MCF 10A (cell line): ENCODE measurements at regions not wholly inside any gene's neighbourhood (a gene's known extent, or its start where the extent isn't known, plus 50 kb on each side); places are given as distances from the start of the nearest gene placed in this dataset.

ENCODE experiments used
- BruUV-seq: library from RNA; stranded (reverse); fragments of 400-500 nt; replicated peaks from 2 replicates; lab custom pipeline; 2021; lab: Mats Ljungman, UMichigan
- CTCF ChIA-PET: fragments of 300-600 bp; sonication (Branson Sonifier 250); formaldehyde crosslinking; extraction: SDS; loops from one replicate; lab custom pipeline; 2021; ENCODE audit warnings: antibody characterized with exemption, inconsistent platforms; lab: Yijun Ruan, JAX
- POLR2A ChIA-PET: fragments of 300-600, 350-650 bp; sonication (Branson Sonifier 250); formaldehyde crosslinking; extraction: SDS; loops from one replicate; lab custom pipeline; 2020; ENCODE audit warnings: antibody characterized with exemption, inconsistent platforms; lab: Yijun Ruan, JAX
- DNase-seq: peaks from one replicate; pipeline ENCODE4 v3.0.0-alpha.2; 2018; ENCODE audit not compliant: unreplicated experiment
- H3K27ac Mint-ChIP-seq: one replicate; pipeline ENCODE4 v1.8.0; 2022; ENCODE audit warnings: mild to moderate bottlenecking, low read depth, mixed read lengths; ENCODE audit not compliant: unreplicated experiment
- H3K27me3 Mint-ChIP-seq: one replicate; pipeline ENCODE4 v1.8.0; 2022; ENCODE audit warnings: mixed read lengths; ENCODE audit not compliant: insufficient read depth, unreplicated experiment
- H3K36me3 Mint-ChIP-seq: one replicate; pipeline ENCODE4 v1.8.0; 2022; ENCODE audit warnings: mild to moderate bottlenecking, moderate library complexity, mixed read lengths; ENCODE audit not compliant: insufficient read depth, unreplicated experiment
- H3K4me1 Mint-ChIP-seq: one replicate; pipeline ENCODE4 v1.8.0; 2022; ENCODE audit warnings: mixed read lengths; ENCODE audit not compliant: insufficient read depth, unreplicated experiment
- H3K4me3 Mint-ChIP-seq: one replicate; pipeline ENCODE4 v1.8.0; 2022; ENCODE audit warnings: mild to moderate bottlenecking, moderate library complexity, mixed read lengths; ENCODE audit not compliant: unreplicated experiment
- H3K9me3 Mint-ChIP-seq: one replicate; pipeline ENCODE4 v1.8.0; 2022; ENCODE audit warnings: mixed read lengths; ENCODE audit not compliant: unreplicated experiment
- CTCF ChIP-seq: fragments of 200-600 bp; IDR thresholded peaks from one replicate; pipeline ENCODE4 v1.8.0; 2022; ENCODE audit warnings: antibody characterized with exemption, mild to moderate bottlenecking; ENCODE audit not compliant: unreplicated experiment
- intact Hi-C: fragments of 100-400 bp; cut with micrococcal nuclease; formaldehyde crosslinking; loops from 2 replicates; pipeline ENCODE4 v1.14.1; 2022

GRCh38 chr11:23272095-23272494, 411.8 kb upstream of the CCDC179 start:
- Mint-ChIP-seq H3K27me3 (no peaks in the 10 kb centered on the region), H3K4me1 (no peaks in the 10 kb centered on the region), H3K4me3 (no peak overlapping the region), H3K9me3 (peaks cover 7% of the 10 kb centered on the region), H3K27ac (no peak overlapping the region), H3K36me3 (no peaks in the 10 kb centered on the region)
- CTCF ChIA-PET = no interaction called here
- no TSS peak for BruUV-seq
- TF ChIP-seq CTCF = no peak
- DNase-seq = no peak
- POLR2A ChIA-PET = no interaction called here
- intact Hi-C loops = no loop called here

DNA sequence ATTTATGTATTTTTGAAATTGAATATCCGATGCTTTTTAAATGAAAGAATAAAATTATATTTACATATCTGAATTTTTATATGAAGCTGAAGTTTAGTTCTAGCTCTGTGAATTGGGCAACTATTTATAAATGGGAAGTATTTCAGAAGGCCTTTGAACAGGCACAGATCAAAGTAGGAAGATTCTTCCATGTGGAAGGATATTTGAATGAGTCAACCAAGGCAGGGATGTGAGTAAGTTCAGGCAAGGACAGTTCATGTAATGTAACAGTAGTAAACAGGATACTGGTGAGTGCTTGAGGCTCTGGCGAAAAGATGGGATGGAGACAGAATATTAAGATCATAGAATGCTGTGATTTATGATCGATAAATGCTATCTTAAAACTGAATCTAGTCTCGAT, 417.8 kb upstream of the CCDC179 start:
- no peak for TF ChIP-seq CTCF
- no TSS peak for BruUV-seq
- DNase-seq = no peak
- ChIA-PET CTCF (interaction anchor here (0.6 kb wide), 1 partner anchor 721 kb away, joined by 3 read pairs; no protein-coding TSS in a partner anchor), POLR2A (no interaction called here)
- Mint-ChIP-seq H3K9me3 (no peaks in the 10 kb centered on the region), H3K27me3 (no peaks in the 10 kb centered on the region), H3K4me3 (no peak overlapping the region), H3K27ac (no peak overlapping the region), H3K4me1 (no peaks in the 10 kb centered on the region), H3K36me3 (no peaks in the 10 kb centered on the region)
- intact Hi-C loops = no loop called here

DNA sequence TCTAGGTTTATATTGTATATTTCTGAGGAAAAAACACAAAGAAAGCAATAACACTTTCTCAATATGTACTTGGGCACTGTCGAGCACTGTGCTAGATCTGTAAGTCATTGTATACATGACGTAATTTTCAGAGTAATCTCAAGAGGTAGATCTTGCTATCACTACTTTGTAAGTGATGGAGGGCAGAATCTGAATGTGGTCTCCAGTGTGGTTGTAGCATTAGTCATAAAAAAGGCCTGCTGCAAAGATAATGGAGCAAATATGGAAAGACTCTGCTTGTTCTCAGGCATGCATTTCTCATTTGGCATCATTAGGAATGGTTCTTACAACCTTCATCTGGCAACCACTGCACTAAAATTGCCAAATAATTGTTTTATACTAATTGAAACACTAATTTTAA, 419.8 kb upstream of the CCDC179 start:
- Mint-ChIP-seq H3K4me3 (no peak overlapping the region), H3K27me3 (no peaks in the 10 kb centered on the region), H3K9me3 (no peaks in the 10 kb centered on the region), H3K4me1 (no peaks in the 10 kb centered on the region), H3K36me3 (no peaks in the 10 kb centered on the region), H3K27ac (no peak overlapping the region)
- CTCF ChIA-PET = no interaction called here
- DNase-seq = no peak
- intact Hi-C loops = no loop called here
- TF ChIP-seq CTCF = no peak
- BruUV-seq = no TSS peak
- POLR2A ChIA-PET = no interaction called here

DNA sequence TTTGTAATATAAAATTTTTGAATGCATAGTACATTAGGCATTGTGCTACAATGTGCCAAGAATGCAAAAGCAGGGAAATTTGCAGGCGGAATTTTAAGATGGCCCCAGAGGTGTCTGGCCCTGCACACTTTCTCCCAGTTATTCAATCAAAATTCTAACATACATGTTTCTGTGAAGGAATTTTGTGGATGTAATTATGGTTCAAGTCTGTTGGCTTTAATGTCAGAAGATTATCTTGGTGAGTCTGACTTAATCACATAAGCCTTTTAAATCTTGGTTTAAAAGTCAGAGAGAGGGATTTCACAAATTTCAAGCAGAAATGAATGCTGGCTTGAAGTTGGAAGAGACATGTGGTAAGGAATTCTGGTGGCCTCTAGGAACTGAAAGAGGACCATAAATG, 423.4 kb upstream of the CCDC179 start:
- no peaks in the 10 kb centered on the region for H3K27me3 Mint-ChIP-seq
- ChIA-PET CTCF (no interaction called here), POLR2A (no interaction called here)
- H3K36me3 Mint-ChIP-seq = no peaks in the 10 kb centered on the region
- H3K27ac Mint-ChIP-seq = no peak overlapping the region
- no peak for DNase-seq
- no TSS peak for BruUV-seq
- H3K9me3 Mint-ChIP-seq = no peaks in the 10 kb centered on the region
- H3K4me3 Mint-ChIP-seq = no peak overlapping the region
- intact Hi-C loops = no loop called here
- no peaks in the 10 kb centered on the region for H3K4me1 Mint-ChIP-seq
- TF ChIP-seq CTCF = no peak
